ENCODE measurements at regions not wholly inside any gene's neighbourhood (a gene's known extent, or its start where the extent isn't known, plus 50 kb on each side); places are given as distances from the start of the nearest gene placed in this dataset.
"Not testable (repeated sequence)": the region's sequence is repeated elsewhere in the genome, so short reads cannot be mapped to it uniquely, and the experiment has no call there.

- not testable (repeated sequence) for DNase-seq
Observed at GRCh38 chr3:192968901-192969300, 51.2 kb upstream of the MB21D2 start.

DNA sequence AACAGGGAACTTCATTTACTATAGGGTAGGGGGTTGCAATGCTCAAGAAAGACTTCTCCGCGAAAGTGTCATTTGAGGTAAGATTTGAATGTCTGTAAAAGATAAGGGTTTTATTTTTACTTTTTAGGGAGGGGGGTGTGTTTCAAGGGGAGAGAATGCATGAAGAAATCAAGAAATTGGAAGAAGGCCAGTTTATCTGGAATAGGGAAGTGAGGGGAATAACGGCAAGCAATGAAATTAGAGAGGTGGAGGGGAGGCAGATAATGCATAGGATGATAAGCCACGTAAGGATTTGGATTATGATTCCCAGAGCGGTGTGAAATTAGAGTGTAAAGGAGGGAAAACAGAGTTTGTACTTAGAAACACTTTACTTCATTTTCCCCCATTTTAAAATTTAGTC is 63.0 kb upstream of the MB21D2 start:
- peak in 1 of 2 donors; percentile 26 for DNase-seq

DNA sequence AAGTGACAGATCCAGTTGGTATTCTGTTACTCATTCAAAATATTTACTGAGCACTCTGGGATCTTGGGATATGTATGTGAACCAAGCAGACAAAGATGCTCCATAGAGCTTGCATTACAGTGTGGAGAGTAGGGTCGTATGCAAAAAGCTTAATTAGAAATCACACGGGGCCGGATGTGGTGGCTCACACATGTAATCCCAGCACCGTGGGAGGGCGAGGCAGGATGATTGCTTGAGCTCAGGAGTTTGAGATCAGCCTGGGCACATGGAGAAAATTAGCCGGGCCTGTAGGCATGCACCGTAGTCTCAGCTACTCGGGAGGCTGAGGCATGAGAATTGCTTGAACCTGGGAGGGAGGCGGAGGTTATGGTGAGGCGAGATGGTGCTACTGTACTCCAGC is 68.7 kb upstream of the MB21D2 start:
- no peak for DNase-seq

DNA sequence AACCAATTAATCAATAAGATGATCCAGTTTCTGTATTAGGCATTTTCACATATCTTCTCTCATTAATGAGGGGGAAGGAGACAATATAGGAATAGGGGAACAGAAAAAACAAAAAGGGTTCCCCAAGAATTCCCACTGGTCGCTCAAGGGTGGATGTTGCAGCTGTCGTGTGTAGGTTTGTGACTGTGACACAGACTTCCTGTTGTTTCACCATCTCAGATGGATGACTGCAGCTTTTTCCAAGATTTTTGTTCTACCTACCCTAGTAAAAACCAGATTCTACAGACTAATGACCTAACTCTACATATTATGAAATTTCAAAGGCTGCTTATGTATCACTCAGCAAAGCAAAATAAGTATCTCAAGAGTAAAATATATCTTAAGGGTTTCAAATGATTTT is 73.7 kb upstream of the MB21D2 start:
- DNase-seq, result peak; percentile 66 to 81

DNA sequence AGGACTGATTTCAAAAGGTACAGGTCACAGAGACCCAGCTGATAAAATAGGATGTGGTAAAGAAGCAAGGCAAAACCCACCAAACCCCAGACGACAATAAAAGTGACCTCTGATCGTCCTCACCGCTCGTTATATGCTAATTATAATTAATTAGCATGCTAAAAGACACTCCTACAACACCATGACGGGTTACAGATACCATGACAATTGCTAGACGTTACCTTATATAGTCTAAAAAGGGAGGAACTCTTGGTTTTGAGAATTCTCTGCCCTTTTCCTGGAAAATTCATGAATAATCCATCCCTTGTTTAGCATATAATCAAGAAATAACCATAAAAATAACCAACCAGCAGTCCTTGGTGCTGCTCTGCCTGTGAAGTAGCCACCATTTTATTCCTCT is 74.7 kb upstream of the MB21D2 start:
- DNase-seq, result no peak

- peak in 1 of 2 donors; percentile 7 for DNase-seq
Observed at GRCh38 chr3:192993411-192993810, 75.8 kb upstream of the MB21D2 start.

DNA sequence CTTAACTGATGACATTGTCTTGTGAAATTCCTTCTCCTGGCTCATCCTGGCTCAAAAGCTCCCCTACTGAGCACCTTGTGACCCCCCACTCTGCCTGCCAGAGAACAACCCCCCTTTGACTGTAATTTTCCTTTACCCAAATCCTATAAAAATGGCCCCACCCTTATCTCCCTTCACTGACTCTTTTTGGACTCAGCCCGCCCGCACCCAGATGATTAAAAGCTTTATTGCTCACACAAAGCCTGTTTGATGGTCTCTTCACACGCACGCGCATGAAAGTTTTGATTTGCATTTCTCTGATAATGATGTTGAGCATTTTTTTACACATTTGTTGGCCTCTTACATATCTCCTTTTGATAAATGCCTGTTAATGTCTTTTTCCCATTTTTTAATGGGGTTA is 83.5 kb upstream of the MB21D2 start:
- DNase-seq, result not testable (repeated sequence)

GRCh38 chr3:193003624-193004023 is 86.0 kb upstream of the MB21D2 start:
- DNase-seq, result not testable (repeated sequence)

DNA sequence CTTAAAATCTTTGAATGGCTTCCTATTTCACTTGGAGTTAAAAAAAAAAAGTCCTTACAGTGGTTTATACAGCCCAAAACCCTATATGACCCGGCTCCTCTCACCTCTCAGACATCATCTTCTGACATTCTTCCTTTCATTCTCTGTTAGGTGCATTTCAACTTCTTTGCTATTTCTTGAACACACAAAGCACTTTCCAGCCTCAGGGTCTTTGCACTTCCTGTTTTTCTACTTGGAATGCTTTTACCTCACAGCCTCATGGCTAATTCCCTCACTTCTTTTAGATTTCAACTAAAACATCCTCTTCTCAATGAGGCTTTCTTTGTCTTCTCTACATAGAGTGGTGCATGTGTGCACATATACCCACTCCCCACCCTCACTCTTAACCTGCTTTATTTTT is 91.0 kb upstream of the MB21D2 start:
- no peak for DNase-seq

GRCh38 chr3:193010191-193010590 is 92.5 kb upstream of the MB21D2 start:
- no peak for DNase-seq

DNA sequence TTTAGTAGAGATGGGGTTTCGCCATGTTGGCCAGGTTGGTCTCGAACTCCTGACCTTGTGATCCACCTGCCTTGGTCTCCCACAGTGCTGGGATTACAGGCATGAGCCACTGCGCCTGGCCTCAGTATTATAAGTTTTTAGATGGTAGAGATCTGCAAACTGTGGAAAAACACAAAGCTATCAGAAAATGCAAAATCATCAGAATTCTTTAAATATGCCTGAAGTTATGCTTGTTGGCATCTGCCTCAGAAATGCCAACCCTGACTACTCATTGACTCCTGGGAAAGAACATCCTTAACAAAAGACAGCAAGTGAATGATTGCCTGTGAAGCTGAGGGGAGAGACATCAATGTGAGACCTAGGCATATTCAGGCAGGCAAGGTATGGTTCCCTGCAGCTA is 94.3 kb upstream of the MB21D2 start:
- DNase-seq, result no peak

DNA sequence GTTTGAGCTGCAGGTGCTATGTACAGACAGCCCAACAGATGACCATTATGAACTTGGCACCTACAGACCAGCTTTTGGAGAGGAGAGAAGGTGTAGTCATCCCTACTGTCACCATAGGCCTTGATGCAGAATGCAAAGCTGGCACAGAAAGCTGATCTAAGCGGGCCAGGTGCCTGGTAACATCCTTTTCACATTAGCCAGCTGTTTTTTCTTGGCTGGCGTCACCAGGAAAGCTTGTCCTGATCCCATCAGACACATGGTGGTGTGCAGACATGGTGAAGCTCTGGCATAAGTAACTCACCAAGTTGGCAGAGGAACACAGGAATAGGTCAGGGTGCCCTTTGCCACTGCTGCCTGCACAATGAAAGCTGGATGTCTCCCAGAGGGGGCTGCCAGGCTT is 97.2 kb upstream of the MB21D2 start:
- DNase-seq, result no peak

DNA sequence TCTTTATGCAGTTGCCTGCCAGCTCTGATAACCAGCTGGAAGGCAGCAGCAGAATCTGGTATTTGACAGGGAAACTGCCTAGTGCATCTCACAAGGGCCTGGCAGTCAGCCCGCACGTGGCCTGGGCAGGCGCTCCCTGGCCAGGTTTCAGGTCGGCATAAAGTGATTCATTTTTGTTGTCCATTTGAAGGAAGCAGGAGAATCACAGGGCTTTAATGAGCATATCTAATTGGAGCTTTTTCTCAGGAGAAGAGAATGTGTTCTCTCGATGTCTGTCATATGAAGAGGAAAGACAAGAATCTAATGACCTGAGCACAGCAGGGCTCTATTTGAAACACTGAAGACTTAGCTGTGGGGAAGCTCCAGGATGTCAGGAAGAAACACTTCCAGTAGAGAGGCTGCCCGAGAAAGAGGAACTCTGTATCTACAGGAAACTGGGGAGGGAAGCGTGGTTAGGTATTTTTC is 98.8 kb upstream of the MB21D2 start:
- peak; percentile 17 to 21 for DNase-seq

- DNase-seq, result no peak
Observed at GRCh38 chr3:193021506-193022010, 103.9 kb upstream of the MB21D2 start.

- no peak for DNase-seq
Observed at GRCh38 chr3:193023218-193023617, 105.6 kb upstream of the MB21D2 start.

- DNase-seq, result no peak
Observed at GRCh38 chr3:193028258-193028657, 110.6 kb upstream of the MB21D2 start.

GRCh38 chr3:193029800-193030199 is 112.1 kb upstream of the MB21D2 start:
- DNase-seq, result no peak

DNA sequence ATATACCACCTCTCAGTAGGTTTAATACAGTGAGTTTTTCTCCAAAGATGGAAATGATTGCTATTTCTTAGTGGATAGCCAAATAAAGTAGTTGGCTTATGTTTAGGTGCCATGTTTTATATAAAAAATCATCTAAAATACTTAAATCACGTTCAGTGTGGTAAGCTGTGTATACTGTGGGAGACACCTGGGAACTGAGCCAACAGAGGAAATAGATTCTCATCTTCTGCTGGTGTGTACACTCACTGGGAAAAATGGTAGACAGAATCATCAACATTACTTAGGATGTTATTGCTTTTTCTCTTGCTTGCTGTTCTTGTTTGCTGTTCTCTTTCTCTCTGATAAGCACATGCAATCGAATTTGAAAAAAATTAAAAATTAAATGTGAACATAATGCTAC is 112.6 kb upstream of the MB21D2 start:
- no peak for DNase-seq

- DNase-seq, result no peak
Observed at GRCh38 chr3:193031911-193032310, 114.3 kb upstream of the MB21D2 start.

GRCh38 chr3:193033226-193033780 is 115.6 kb upstream of the MB21D2 start:
- no peak for DNase-seq

GRCh38 chr3:193037828-193038227 is 120.2 kb upstream of the MB21D2 start:
- DNase-seq, result not testable (repeated sequence)

- no peak for DNase-seq
Observed at GRCh38 chr3:193039058-193039457, 121.4 kb upstream of the MB21D2 start.

DNA sequence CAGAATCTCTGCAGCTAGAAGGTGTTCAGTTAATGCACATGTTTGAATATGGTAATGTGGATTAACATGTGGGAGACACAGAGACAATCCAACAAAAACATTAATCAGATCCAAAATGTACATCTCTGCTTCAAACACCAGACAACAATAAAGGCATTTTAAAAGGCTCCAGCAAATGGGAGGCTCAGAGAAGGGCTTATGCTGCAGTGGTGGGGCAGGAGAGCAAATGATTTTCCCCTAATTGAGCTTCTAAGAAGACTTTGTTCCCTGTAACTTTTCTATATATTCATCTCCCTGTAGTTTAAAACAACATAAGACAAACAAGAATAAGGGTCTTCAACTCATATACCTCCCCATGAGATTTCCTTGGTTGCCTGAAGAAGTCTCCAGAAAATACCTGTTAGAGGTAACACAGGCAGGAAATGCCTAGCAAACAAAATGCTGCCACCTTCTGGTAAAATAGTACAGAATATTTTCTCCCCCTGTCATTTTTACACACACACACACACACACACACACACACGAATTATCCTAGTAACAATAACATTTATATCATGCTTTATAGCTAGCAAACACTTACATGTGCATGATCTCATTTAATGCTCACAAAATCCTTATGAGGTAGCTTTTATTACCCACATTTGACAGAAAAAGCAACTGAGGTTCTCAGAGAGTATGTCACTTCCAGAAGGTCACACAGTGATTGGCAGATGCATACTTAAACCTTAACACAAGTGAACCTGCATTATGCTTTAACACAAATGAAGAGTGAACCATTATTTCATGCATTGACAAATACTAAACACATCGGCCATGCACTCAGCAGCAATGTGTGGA is 123.4 kb upstream of the MB21D2 start:
- DNase-seq, result peak; percentile 37 to 44

DNA sequence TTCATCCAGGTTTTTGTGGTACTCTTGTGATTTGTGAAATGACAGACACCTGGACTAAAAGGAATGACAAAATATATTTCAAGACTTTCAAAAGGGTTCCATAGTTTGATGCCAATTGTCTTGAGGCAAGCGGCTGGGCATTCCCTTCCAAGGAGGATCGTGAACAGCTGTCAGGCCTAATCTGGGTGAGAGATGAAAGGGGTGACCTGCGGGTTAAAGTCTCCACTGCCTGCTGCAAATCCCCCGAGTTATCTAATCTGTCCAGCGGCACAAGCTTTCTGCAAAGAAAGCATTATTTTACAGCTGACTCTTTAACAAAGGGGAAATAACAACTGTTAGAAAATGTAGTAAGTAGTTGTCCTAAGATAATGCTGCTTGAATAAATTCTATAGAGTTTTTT is 128.7 kb upstream of the MB21D2 start:
- DNase-seq, result no peak

Data from inflammatory macrophage (primary cell).